ENCODE measurements at regions not wholly inside any gene's neighbourhood (a gene's known extent, or its start where the extent isn't known, plus 50 kb on each side); places are given as distances from the start of the nearest gene placed in this dataset.
A peak's percentile ranks its signal among the peaks of the same experiment; 100 is the strongest.

GRCh38 chr12:45102818-45103217 lies 51.9 kb upstream of the DBX2 start:
- DNase-seq (ENCODE audit: low read depth): no peak

DNA sequence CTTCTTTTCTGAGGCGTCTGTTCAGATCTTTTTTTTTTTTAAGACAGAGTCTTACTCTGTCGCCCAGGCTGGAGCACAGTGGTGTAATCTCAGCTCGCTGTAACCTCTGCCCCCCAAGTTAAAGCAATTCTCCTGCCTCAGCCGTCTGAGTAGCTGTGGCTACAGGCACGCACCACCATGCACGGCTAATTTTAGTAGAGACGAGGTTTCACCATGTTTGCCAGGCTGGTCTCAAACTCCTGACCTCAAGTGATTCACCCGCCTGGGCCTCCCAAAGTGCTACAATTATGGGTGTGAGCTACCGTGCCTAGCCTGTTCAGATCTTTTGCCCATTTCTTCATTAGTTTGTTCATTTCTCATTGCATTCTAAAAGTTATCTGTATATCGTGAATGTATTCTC lies 55.1 kb upstream of the DBX2 start:
- no peak for DNase-seq (ENCODE audit: low read depth)

DNA sequence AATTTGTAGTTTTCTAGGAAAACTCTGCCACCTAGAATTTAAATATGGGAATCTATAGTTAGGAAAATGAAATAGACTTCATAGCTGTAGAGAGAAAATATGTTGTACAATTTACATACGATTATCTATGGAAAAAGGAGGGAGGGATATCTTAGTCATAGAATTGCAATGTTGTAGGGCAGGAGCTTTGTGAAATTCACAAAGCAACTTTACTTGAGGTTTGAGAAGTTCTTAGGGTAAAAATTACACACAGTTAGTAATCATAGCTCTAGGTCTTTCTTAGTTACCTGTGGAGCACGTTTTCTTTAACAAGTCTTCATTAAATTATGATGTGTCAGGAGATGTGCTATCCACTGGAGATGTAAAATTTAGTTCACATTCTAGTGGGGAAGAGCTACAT lies 61.4 kb upstream of the DBX2 start:
- DNase-seq (ENCODE audit: low read depth): no peak

GRCh38 chr12:45121224-45121623 lies 70.3 kb upstream of the DBX2 start:
- DNase-seq (ENCODE audit: low read depth): no peak

- peak; percentile 31 for DNase-seq (ENCODE audit: low read depth)
Observed at GRCh38 chr12:45122768-45123380, 72.0 kb upstream of the DBX2 start.

DNA sequence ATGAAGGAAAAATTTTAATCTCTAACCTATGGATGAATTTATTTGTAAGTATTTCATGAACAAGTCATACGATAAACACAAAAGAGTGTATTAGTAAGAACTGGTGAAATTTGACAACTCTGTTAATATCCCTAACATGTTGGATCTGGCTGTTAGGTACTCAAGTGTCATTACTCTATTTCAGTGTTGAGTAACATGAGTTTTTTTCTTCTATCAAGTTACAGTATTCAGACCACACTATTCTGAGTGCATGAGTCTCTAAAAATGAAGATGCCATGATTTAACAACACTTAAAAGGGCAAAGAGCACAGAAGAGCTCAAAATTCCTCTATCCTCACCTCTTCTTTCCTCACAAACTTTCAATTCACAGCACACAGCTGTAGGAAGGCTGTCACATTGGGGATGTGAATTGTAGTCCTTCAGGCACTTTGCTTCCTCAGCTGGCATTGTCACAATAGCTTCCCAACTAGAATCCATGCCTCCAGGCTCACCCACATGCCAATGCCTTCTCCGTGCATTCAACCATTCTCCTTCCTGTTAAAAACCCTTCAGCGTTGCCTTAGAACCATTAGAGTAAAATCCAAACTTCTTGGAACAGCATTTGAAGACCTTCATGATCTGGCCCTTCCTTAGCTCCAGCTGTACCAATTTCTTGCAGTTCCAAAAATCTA lies 73.7 kb upstream of the DBX2 start:
- DNase-seq (ENCODE audit: low read depth): no peak

DNA sequence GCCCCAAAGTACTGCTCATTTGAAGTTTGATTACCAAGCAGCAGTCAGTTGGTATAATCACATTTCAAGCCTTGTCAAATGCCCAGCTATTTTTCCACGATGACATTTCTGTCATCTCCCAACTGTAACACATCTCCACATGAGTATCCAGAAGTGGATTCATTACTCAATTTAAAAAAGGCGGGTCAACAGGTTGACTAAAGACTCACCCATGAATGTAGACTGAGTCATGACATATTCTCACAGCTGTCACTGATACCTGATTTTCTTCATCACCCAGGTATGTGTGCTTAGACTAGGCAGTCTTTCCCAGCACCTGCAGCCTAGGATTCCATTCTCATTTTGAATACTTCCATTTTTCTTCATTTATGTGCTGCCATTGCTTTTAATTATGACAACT lies 75.1 kb upstream of the DBX2 start:
- no peak for DNase-seq (ENCODE audit: low read depth)

GRCh38 chr12:45128637-45129036 lies 77.7 kb upstream of the DBX2 start:
- no peak for DNase-seq (ENCODE audit: low read depth)

GRCh38 chr12:45130881-45131281 lies 80.0 kb upstream of the DBX2 start:
- DNase-seq (ENCODE audit: low read depth): peak; percentile 58

DNA sequence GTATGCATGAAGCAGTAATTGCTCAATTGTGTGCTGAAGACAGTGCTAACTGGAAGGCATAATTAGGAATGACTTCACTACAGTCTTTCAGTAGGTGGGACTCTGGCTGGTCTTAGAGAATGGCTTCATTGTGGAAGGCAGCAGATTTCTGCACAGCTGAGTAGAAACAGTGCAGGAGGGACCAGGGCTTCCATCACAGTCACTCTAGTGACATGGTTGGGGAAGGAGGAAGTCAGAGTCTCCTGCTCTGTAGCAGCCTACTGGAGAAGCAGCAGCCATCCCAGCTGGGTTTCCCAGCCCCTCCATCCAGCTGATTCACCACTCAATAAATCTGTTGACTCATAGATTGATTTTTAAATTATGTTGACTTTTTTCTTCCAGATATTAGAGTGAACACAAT lies 80.6 kb upstream of the DBX2 start:
- no peak for DNase-seq (ENCODE audit: low read depth)

DNA sequence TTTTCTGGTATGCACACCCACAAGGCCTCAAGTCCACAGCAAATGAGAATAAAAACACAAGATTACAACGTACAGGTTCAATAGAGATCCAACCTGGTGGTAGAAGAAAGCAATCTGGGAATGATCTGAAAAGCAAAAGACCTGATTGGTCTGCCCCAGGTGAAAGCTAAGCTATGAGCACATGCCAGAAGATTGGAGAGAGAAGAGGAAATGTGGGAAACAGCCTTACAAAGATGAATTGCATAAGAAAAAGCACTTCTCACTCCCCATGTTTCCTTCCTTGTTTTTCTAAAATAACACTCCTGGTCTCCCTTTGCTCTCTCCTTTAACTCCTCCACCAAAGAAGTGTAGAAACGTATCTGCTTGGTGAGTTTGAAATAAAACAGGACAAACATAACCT lies 77.3 kb upstream of the ANO6 start:
- DNase-seq (ENCODE audit: low read depth): no peak

DNA sequence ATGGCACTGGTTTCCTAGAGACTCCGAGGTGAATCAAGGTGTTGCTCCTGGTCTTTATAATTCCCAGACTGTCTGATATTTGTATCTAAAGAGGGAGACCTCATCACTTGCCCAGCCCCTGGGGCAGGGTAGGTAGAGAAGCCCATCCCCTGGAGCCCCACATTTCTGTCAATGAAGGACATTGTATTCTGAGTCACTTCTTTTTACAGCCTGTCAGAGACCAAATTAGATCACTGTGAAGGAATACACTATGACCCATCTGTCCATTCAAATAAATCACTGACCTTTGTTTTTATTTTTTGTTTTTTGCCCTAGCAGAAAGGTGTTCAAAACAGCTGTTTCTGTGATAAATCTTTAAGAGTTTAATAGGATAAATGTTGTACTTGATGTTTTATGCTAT lies 67.9 kb upstream of the ANO6 start:
- DNase-seq (ENCODE audit: low read depth): no peak

DNA sequence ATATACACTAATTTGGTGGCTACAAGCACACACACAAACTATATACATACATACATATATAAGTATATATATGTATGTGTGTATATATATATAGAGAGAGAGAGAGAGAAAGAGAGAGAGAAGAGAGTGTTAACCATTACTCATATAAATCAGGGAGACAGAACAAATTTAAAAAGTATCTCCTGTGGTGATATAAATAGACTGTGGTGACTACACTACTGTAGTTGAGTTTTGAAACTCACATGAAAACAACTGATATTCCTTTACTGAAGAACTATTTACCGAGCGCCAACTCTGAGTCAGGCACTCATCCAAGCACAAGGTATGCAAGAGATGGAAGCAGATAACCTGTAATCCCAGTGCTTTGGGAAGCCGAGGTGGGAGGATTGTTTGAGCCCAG lies 67.3 kb upstream of the ANO6 start:
- no peak for DNase-seq (ENCODE audit: low read depth)

GRCh38 chr12:45165284-45165683 lies 50.6 kb upstream of the ANO6 start:
- no peak for DNase-seq (ENCODE audit: low read depth)

DNA sequence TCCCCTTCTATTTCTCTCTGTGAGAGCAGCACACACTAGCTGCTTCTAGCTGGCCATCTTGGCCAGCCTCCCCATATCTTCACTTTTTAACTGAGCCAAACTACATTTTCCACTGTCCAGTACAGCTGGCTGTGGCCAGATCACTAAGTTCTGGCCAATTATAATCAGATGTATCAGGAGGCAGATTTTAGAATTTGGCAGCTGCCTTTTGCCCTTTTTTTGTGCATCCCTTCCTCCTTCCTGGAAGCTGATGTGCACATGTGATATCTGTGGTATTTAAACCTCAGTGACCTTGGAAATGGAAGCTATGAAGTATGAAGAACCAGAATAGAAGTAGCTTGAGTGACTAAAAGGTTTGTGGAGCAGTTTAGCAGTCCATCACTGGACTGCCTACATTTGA lies 49.8 kb upstream of the ANO6 start:
- peak; percentile 25 for DNase-seq (ENCODE audit: low read depth)

Data from LHCN-M2 (cell line).